Smooth muscle cell (in vitro differentiated cells): ENCODE measurements at regions not wholly inside any gene's neighbourhood (a gene's known extent, or its start where the extent isn't known, plus 50 kb on each side); places are given as distances from the start of the nearest gene placed in this dataset.

Source experiments
- DNase-seq: peaks from one replicate; lab custom pipeline; 2025; ENCODE audit not compliant: unreplicated experiment; lab: John Stamatoyannopoulos, UW
- H2AFZ ChIP-seq: fragments of 200-600 bp; sonication (generic); 2 replicates; pipeline ENCODE4 v1.6.0; 2016; ENCODE audit warnings: antibody characterized with exemption, low read depth, mild to moderate bottlenecking
- H3F3A ChIP-seq: fragments of 200-600 bp; sonication (generic); 2 replicates; pipeline ENCODE4 v1.6.0; 2017; ENCODE audit warnings: antibody characterized with exemption, low read depth
- H3K27ac ChIP-seq: fragments of 200-600 bp; sonication (generic); 2 replicates; pipeline ENCODE4 v1.5.1; 2016; ENCODE audit warnings: low read depth, mild to moderate bottlenecking
- H3K27me3 ChIP-seq: fragments of 200-600 bp; sonication (generic); 2 replicates; pipeline ENCODE4 v1.6.1; 2016; ENCODE audit warnings: low read depth, mild to moderate bottlenecking
- H3K36me3 ChIP-seq: fragments of 200-600 bp; sonication (generic); 2 replicates; pipeline ENCODE4 v1.5.1; 2016; ENCODE audit warnings: low read depth
- H3K4me1 ChIP-seq: fragments of 200-600 bp; sonication (generic); 2 replicates; pipeline ENCODE4 v1.5.1; 2016; ENCODE audit warnings: low read depth
- H3K4me2 ChIP-seq: fragments of 200-600 bp; sonication (generic); 2 replicates; pipeline ENCODE4 v1.6.0; 2016; ENCODE audit warnings: mild to moderate bottlenecking
- H3K4me3 ChIP-seq: fragments of 200-600 bp; sonication (generic); 2 replicates; pipeline ENCODE4 v1.5.1; 2016; ENCODE audit warnings: mild to moderate bottlenecking
- H3K79me2 ChIP-seq: fragments of 200-600 bp; sonication (generic); 2 replicates; pipeline ENCODE4 v1.6.0; 2016; ENCODE audit warnings: low read depth, mild to moderate bottlenecking
- H3K9ac ChIP-seq: fragments of 200-600 bp; sonication (generic); 2 replicates; pipeline ENCODE4 v1.6.0; 2016; ENCODE audit warnings: low read depth
- H3K9me3 ChIP-seq: fragments of 200-600 bp; sonication (generic); replicated peaks from 2 replicates; pipeline ENCODE4 v1.5.1; 2016; ENCODE audit warnings: low read depth
- H4K20me1 ChIP-seq: fragments of 200-600 bp; sonication (generic); 2 replicates; pipeline ENCODE4 v1.6.0; 2016; ENCODE audit warnings: low read depth
- CTCF ChIP-seq: fragments of 200-600 bp; sonication (generic); IDR thresholded peaks from 2 replicates; pipeline ENCODE4 v1.5.1; 2017; ENCODE audit warnings: borderline replicate concordance, mild to moderate bottlenecking, antibody characterized with exemption; ENCODE audit not compliant: insufficient read depth, poor library complexity, severe bottlenecking
- WGBS: methylation state at CpG from one replicate; pipeline ENCODE4 v1.1.7; 2016; ENCODE audit warnings: low lambda C conversion rate; 5-methylcytosine and 5-hydroxymethylcytosine counted together

- DNase-seq: no peak
- no peaks in the 10 kb centered on the region for H3K36me3 ChIP-seq
- no peak overlapping the region for H3K4me3 ChIP-seq
- no peak overlapping the region for H3K4me2 ChIP-seq
- H3K27me3 ChIP-seq: peaks cover 4% of the 10 kb centered on the region
- TF ChIP-seq CTCF: no peak
- H3K9ac ChIP-seq: no peak overlapping the region
- no peak overlapping the region for H3K27ac ChIP-seq
- no peak overlapping the region for H2AFZ ChIP-seq
- H4K20me1 ChIP-seq: no peaks in the 10 kb centered on the region
- WGBS: 62% methylated on average over 2 of the region's 2 CpGs
- H3F3A ChIP-seq: no peaks in the 10 kb centered on the region
- no peaks in the 10 kb centered on the region for H3K4me1 ChIP-seq
- no peaks in the 10 kb centered on the region for H3K79me2 ChIP-seq
- H3K9me3 ChIP-seq: no peaks in the 10 kb centered on the region
These were observed 88.1 kb upstream of the ADAMTS19 start for GRCh38 chr5:129372025-129372424.

DNA sequence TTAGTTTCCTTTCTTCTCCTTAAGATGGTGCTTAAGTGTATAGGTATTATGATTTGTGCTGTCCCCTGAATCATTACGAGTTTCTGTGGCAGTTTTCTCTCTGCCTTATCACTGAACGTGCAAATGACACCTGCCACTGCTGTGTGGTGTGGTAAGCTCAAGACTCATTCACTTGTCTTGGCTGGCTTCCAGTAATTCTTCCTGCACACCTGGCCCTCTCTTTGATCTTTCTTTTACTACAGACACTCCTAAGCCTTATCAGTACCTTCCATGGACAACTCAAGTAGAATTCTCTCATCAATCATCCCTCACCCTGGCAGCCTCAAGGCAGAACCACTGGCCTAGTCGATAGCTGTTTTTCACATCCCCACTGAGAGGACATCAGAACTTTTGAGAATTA lies 82.6 kb upstream of the ADAMTS19 start:
- peaks cover 4% of the 10 kb centered on the region for H3K27me3 ChIP-seq
- 75% methylated on average over 3 of the region's 3 CpGs for WGBS
- no peak overlapping the region for H3K27ac ChIP-seq
- no peaks in the 10 kb centered on the region for H3K4me1 ChIP-seq
- no peaks in the 10 kb centered on the region for H3K79me2 ChIP-seq
- H2AFZ ChIP-seq: no peak overlapping the region
- no peaks in the 10 kb centered on the region for H3F3A ChIP-seq
- no peak for TF ChIP-seq CTCF
- no peak for DNase-seq
- H4K20me1 ChIP-seq: no peaks in the 10 kb centered on the region
- H3K36me3 ChIP-seq: no peaks in the 10 kb centered on the region
- H3K4me3 ChIP-seq: no peak overlapping the region
- no peak overlapping the region for H3K4me2 ChIP-seq
- no peak overlapping the region for H3K9ac ChIP-seq
- no peaks in the 10 kb centered on the region for H3K9me3 ChIP-seq

DNA sequence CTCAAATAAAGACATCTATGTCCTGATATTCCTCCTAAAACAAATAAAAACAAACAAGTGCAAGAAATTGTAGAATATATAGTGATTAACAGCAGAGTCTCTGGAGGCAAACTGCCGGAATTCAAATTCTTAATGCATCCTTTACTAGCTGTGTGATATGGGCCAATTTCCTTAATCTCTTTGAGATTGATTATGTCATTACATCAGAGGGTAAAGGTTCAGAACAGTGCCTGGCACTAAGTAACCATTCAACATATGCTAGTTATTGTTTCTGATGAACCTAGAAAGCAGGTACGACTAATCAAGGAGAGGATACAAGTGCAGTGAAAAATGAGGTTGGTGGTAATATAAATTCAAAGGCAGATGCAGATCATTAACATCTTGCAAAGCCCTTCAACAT lies 81.1 kb upstream of the ADAMTS19 start:
- 93% methylated on average over 2 of the region's 2 CpGs for WGBS

More for the DNA sequence above, 81.1 kb upstream of the ADAMTS19 start:
- DNase-seq: no peak
- peaks cover 4% of the 10 kb centered on the region for H3K27me3 ChIP-seq
- no peaks in the 10 kb centered on the region for H4K20me1 ChIP-seq
- H3K79me2 ChIP-seq: no peaks in the 10 kb centered on the region
- no peak overlapping the region for H3K9ac ChIP-seq
- H3F3A ChIP-seq: no peaks in the 10 kb centered on the region
- H3K9me3 ChIP-seq: no peaks in the 10 kb centered on the region
- no peak overlapping the region for H3K4me2 ChIP-seq
- H3K4me3 ChIP-seq: no peak overlapping the region
- H3K4me1 ChIP-seq: no peaks in the 10 kb centered on the region
- no peak overlapping the region for H3K27ac ChIP-seq
- no peak for TF ChIP-seq CTCF
- H2AFZ ChIP-seq: peak overlapping the region; percentile 59
- no peaks in the 10 kb centered on the region for H3K36me3 ChIP-seq
